BLaER1 (cell line): ENCODE measurements at regions not wholly inside any gene's neighbourhood (a gene's known extent, or its start where the extent isn't known, plus 50 kb on each side); places are given as distances from the start of the nearest gene placed in this dataset.

Experiments used
- H3K27ac ChIP-seq: shearing (Covaris generic); formaldehyde crosslinking; 2 replicates; pipeline ENCODE4 v1.8.1; 2022
- H3K27me3 ChIP-seq: shearing (Covaris generic); formaldehyde crosslinking; 2 replicates; pipeline ENCODE4 v1.8.1; 2022
- H3K36me3 ChIP-seq: shearing (Covaris generic); formaldehyde crosslinking; 2 replicates; pipeline ENCODE4 v1.8.1; 2022
- H3K4me1 ChIP-seq: shearing (Covaris generic); formaldehyde crosslinking; 2 replicates; pipeline ENCODE4 v1.8.1; 2022
- H3K4me2 ChIP-seq: shearing (Covaris generic); formaldehyde crosslinking; 2 replicates; pipeline ENCODE4 v1.8.1; 2022
- H3K4me3 ChIP-seq: shearing (Covaris generic); formaldehyde crosslinking; 2 replicates; pipeline ENCODE4 v1.8.1; 2022
- H3K9ac ChIP-seq: shearing (Covaris generic); formaldehyde crosslinking; 2 replicates; pipeline ENCODE4 v1.8.1; 2022
- H3K9me3 ChIP-seq: shearing (Covaris generic); formaldehyde crosslinking; 2 replicates; pipeline ENCODE4 v1.8.1; 2022
- H4K20me1 ChIP-seq: shearing (Covaris generic); formaldehyde crosslinking; 2 replicates; pipeline ENCODE4 v1.8.1; 2022
- Cebpa-rat ChIP-seq: shearing (Covaris generic); IDR thresholded peaks from 2 replicates; pipeline ENCODE4 v1.8.1; 2022

DNA sequence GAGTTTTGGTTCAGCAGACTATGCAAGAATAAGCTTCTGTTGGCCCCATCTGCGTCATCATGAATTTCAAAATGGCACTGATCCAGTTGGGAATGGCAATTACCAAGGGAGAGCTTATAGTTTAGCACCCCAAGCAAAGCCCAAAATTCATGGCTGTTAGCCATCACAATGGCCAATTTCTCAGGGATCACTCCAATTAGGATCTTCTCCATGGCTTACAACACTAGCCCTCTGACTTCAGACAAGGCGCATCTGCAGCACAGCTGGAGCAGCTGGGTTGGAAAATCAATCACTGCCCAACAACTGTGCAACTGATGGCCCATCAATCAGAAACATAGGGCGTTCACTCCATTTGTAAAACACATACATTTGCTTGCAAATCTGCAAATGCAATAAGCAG, 273.6 kb downstream of the SRBD1 start:
- Histone ChIP-seq H4K20me1 (no peaks in the 10 kb centered on the region), H3K4me3 (no peak overlapping the region), H3K4me2 (no peak overlapping the region), H3K27me3 (no peaks in the 10 kb centered on the region), H3K9ac (no peak overlapping the region), H3K36me3 (no peaks in the 10 kb centered on the region), H3K27ac (no peak overlapping the region), H3K9me3 (no peaks in the 10 kb centered on the region), H3K4me1 (no peaks in the 10 kb centered on the region; the same call in 1 of the 2 replicates)
- TF ChIP-seq Cebpa-rat = no peak

DNA sequence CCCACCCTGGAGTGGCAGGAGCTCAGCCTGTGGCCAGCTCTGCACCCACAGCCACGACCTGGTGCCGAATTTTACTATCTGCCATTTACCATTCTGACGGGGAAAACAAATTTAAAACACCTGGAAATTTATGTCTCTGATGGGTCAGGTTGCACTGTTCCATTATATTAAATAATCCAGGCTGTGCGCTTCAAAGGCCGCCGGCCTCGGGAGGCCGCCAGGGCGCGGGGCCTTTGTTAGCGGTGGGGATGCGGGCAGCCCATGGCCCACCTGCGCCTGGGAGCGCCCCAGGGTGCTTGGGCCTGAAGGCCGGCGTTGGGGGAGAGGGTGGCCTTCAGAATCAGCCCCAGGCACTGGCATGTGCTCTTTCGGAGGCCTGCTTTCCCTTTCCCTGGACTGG, 276.9 kb downstream of the SRBD1 start:
- no peaks in the 10 kb centered on the region for H4K20me1 ChIP-seq
- no peaks in the 10 kb centered on the region for H3K27me3 ChIP-seq
- TF ChIP-seq Cebpa-rat = no peak

DNA sequence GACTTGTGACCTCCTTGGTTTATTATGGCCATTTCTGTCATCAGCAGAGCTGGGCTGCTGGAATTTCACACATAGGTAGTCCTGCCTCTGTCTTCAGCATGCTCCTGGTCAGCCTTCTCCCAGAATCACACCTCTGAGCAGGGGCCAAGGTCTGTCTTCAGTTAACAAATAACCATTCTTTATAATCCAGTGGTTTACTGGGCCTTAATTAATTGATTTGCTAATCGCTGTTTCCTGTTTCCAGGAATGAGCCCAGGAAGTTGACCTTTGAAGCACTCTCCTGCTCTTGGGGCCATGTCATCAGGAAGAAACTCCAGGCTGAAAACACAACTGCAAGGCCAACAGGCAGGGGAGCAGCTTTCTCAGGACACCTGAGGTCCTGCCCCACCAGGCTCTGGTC, 278.5 kb downstream of the SRBD1 start:
- Histone ChIP-seq H3K4me3 (no peak overlapping the region), H3K27me3 (no peaks in the 10 kb centered on the region), H3K9ac (no peak overlapping the region), H3K27ac (no peak overlapping the region), H3K36me3 (no peaks in the 10 kb centered on the region), H3K4me2 (no peak overlapping the region), H3K4me1 (peaks cover 23% of the 10 kb centered on the region), H3K9me3 (no peaks in the 10 kb centered on the region), H4K20me1 (no peaks in the 10 kb centered on the region)
- no peak for TF ChIP-seq Cebpa-rat

More for the DNA sequence above, 276.9 kb downstream of the SRBD1 start:
- Histone ChIP-seq H3K9me3 (no peaks in the 10 kb centered on the region), H3K27ac (no peak overlapping the region), H3K4me3 (no peak overlapping the region), H3K4me2 (no peak overlapping the region), H3K4me1 (peaks cover 22% of the 10 kb centered on the region), H3K36me3 (no peaks in the 10 kb centered on the region), H3K9ac (no peak overlapping the region)

DNA sequence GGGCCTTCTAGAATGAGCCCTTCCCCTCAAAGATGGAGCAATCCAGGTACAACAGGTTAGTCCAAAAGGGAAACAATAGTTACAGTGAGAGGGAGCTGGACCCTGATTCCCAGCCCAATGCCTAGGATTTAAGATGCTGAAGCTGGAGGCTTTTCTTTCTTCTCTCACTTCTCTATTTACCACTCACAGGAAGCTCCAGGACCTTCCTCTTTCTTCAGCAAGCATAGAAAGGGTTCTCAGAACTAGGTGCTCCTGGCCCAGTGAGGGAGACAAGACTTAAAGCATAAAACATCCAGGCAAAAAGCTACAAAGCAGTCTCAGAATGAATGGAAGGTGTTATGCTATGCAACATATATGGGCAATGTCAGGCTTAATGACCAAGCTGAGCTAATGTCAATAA, 279.0 kb downstream of the SRBD1 start:
- H3K9me3 ChIP-seq = no peaks in the 10 kb centered on the region
- H3K4me1 ChIP-seq = peaks cover 23% of the 10 kb centered on the region
- H3K36me3 ChIP-seq = no peaks in the 10 kb centered on the region
- H3K4me2 ChIP-seq = no peak overlapping the region
- H3K27ac ChIP-seq = no peak overlapping the region
- H3K9ac ChIP-seq = no peak overlapping the region
- no peaks in the 10 kb centered on the region for H3K27me3 ChIP-seq
- no peaks in the 10 kb centered on the region for H4K20me1 ChIP-seq
- TF ChIP-seq Cebpa-rat = no peak
- H3K4me3 ChIP-seq = no peak overlapping the region

DNA sequence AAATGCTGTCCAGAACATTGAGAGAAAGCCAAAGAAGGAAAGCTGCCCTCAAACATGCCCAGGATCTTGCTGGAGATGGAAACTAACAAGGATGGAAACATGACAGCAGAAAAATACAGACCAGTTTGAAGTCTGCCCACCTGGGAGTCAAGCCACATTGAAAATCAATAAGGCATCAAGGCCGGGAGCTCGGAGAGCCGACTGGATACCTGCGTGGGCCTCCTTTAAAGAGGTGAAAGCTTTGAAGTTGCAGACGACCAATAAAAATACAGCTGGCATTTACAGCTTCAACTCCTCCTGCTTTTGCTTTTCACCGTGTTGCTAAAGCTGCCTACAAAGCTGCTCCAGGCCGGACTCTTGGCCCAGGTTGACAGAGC, 279.7 kb downstream of the SRBD1 start:
- Histone ChIP-seq H3K4me1 (peaks cover 23% of the 10 kb centered on the region), H3K4me2 (no peak overlapping the region), H4K20me1 (no peaks in the 10 kb centered on the region), H3K27me3 (no peaks in the 10 kb centered on the region), H3K9ac (no peak overlapping the region), H3K4me3 (no peak overlapping the region), H3K27ac (no peak overlapping the region), H3K36me3 (no peaks in the 10 kb centered on the region), H3K9me3 (no peaks in the 10 kb centered on the region)
- TF ChIP-seq Cebpa-rat = no peak

DNA sequence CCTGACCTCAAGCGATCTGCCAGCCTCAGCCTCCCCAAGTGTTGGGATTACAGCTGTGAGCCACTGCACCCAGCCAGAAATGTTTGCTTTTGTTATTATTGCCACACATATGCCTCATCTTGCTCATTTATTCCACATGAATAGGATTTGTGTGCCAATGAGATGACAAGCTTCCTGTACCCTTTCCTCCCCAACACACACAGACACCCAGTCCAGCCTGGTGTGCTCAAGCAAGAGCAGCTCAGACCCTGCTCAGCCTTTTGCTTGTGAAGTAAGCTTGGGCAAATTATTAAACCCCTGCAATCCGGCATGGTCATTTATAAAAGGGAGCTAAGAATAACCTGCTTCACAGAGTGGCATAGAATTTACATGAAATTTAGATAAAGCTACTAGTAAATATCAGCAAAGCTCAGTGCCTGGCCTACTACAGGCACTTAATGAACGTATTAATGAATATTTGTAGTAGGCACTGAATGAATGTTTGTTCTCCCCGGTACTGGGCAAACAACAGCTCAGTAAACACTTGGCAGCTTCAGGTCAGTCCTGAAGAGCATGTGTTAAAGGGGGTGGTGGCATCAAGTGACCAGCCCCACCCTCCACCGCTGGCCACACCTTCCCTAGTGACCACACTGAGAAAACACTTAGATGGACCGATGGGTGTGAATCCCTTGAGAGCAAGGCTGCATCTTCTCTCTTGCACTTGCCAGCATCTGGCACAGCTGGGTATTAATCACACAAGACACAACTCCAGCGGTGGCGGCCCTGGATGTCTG, 280.2 kb downstream of the SRBD1 start:
- no peak for TF ChIP-seq Cebpa-rat
- H3K27ac ChIP-seq = no peak overlapping the region
- no peaks in the 10 kb centered on the region for H3K27me3 ChIP-seq
- H3K9ac ChIP-seq = no peak overlapping the region
- H3K4me2 ChIP-seq = no peak overlapping the region
- no peaks in the 10 kb centered on the region for H4K20me1 ChIP-seq
- H3K36me3 ChIP-seq = no peaks in the 10 kb centered on the region
- peaks cover 23% of the 10 kb centered on the region for H3K4me1 ChIP-seq
- H3K4me3 ChIP-seq = no peak overlapping the region
- H3K9me3 ChIP-seq = no peaks in the 10 kb centered on the region

DNA sequence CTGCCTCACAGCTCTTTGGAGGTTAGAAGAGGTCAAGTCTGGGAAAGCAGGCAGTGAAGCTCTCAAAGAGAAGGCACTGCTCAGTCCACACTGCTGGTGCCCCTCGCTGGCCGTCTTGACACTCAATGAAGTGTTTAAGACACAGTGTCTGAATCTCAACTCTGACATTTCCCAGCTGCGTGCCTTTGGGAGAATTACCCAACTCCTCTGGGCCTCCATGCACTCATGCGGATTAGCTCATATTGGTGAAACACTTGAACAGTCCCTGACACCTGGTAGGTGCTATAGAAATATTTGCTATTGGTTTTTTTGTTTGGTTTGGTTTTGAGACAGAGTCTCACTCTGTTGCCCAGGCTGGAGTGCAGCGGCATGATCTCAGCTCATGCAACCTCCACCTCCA, 281.0 kb downstream of the SRBD1 start:
- Histone ChIP-seq H3K4me2 (peak overlapping the region; percentile 9; the same call in 1 of the 2 replicates), H3K27me3 (no peaks in the 10 kb centered on the region), H3K9me3 (no peaks in the 10 kb centered on the region), H3K9ac (no peak overlapping the region), H3K4me1 (peaks cover 23% of the 10 kb centered on the region), H4K20me1 (no peaks in the 10 kb centered on the region), H3K4me3 (no peak overlapping the region), H3K36me3 (no peaks in the 10 kb centered on the region), H3K27ac (no peak overlapping the region; the same call in 1 of the 2 replicates)
- TF ChIP-seq Cebpa-rat = no peak

DNA sequence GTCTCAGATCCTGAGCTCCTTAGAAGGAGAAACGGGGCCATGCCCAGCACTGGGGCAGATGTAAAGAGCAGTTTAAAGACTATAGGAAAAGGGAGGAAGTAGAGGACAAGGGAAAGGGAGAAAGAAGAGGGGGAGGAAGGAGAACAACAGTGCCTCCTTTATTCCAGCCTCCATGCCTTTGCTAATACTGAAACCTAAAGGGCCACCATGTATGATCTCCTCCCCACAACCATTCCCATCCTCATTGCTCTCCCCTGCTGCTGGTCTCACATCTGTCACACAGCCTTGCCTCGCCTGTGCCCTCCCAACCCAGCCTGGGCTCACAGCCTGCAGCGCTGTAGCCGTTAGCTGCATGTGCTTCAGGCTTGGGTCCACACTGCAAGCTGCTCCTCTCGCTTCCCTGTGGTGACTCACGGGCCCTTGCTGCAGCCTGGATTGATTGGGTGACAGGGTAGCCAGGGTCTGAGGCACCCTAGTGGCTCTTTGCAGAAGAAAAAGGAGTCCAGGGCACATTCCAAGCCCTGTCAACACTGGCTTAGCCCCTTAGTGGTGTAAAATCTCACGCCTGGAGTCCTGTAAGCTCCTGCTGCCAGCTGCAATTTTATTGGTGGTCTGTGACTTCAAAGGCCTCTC, 281.9 kb downstream of the SRBD1 start:
- Histone ChIP-seq H3K4me2 (peak overlapping the region; percentile 9), H3K9ac (no peak overlapping the region), H3K4me3 (no peak overlapping the region), H3K9me3 (peaks cover 2% of the 10 kb centered on the region; the same call in 1 of the 2 replicates), H3K27ac (no peak overlapping the region), H3K4me1 (peaks cover 23% of the 10 kb centered on the region), H3K36me3 (no peaks in the 10 kb centered on the region), H4K20me1 (no peaks in the 10 kb centered on the region), H3K27me3 (no peaks in the 10 kb centered on the region)
- TF ChIP-seq Cebpa-rat = no peak

DNA sequence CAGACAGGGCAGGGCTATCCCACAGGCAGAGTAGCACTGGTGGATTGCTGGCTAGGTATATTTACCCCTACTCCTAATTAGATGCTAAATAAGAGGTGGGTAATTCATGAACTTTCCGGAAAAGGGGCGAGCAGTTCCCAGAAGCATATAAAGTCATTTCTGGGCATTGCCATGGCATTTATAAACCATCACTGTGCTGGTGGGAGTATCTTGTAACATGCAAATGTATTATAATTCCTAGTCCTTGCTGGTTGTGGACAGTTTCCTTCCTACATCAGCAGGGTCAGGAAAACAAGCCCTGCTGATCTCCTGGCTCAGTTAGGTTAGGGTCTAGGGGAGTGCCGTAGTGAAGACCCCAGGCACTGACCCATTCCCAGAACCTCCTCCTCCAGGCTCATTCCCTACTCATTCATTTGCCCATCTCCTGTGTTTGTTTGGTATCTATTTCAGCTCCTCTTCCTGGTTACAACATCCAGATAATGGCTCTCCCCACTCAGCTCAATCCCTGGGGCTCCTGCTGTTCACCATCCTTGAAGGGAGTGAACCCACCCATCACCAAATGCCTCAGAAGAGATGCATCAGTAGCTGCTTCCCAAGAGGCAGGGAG, 282.7 kb downstream of the SRBD1 start:
- peaks cover 23% of the 10 kb centered on the region for H3K4me1 ChIP-seq
- H3K27ac ChIP-seq = no peak overlapping the region
- H3K4me2 ChIP-seq = no peak overlapping the region
- H3K27me3 ChIP-seq = no peaks in the 10 kb centered on the region
- peaks cover 8% of the 10 kb centered on the region for H3K9me3 ChIP-seq
- no peak for TF ChIP-seq Cebpa-rat
- no peaks in the 10 kb centered on the region for H3K36me3 ChIP-seq
- no peaks in the 10 kb centered on the region for H4K20me1 ChIP-seq
- no peak overlapping the region for H3K9ac ChIP-seq
- no peak overlapping the region for H3K4me3 ChIP-seq

DNA sequence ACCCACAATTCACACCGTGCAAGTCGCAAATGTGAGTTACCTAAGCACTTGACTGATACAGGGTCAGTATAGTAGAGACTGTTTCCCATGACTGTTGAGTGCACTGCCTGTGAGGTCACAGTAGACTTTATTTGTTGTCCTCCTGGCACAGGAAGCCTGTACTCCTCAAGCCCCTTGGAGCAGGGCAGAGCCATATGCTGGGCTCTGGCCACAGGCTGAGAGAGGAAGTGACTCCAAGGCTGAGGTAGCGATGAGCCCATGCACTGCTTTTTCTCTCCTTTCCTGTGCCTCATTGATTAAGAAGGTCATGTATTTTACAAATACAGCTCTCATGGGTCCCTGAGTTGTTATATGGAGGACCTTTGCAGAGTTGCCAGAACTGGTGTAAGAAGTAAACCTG, 287.7 kb downstream of the SRBD1 start:
- Histone ChIP-seq H3K9ac (no peak overlapping the region), H3K9me3 (peaks cover 8% of the 10 kb centered on the region), H3K27me3 (no peaks in the 10 kb centered on the region), H3K4me2 (no peak overlapping the region), H3K4me3 (no peak overlapping the region), H3K36me3 (no peaks in the 10 kb centered on the region), H4K20me1 (no peaks in the 10 kb centered on the region), H3K27ac (no peak overlapping the region), H3K4me1 (no peaks in the 10 kb centered on the region)
- no peak for TF ChIP-seq Cebpa-rat
